IPS-18c (cell line): ENCODE measurements at regions not wholly inside any gene's neighbourhood (a gene's known extent, or its start where the extent isn't known, plus 50 kb on each side); places are given as distances from the start of the nearest gene placed in this dataset.

Experiments
- H3K4me3 ChIP-seq: 2 replicates; pipeline ENCODE4 v1.7.0; 2013; ENCODE audit warnings: low read depth, mild to moderate bottlenecking, low read length, moderate library complexity; ENCODE audit not compliant: insufficient read depth
- H3K9me3 ChIP-seq: one replicate; pipeline ENCODE4 v1.6.1; 2013; ENCODE audit warnings: mild to moderate bottlenecking, low read length, moderate library complexity; ENCODE audit not compliant: control insufficient read depth, insufficient read depth

GRCh38 chr2:64289251-64289650, 145.0 kb upstream of the PELI1 start:
- Histone ChIP-seq H3K4me3 (no peak overlapping the region), H3K9me3 (no peaks in the 10 kb centered on the region)

- H3K9me3 ChIP-seq: no peaks in the 10 kb centered on the region
These were observed 145.5 kb upstream of the PELI1 start for GRCh38 chr2:64289737-64290136.

GRCh38 chr2:64291181-64291580, 147.0 kb upstream of the PELI1 start:
- H3K4me3 ChIP-seq: no peak overlapping the region
- H3K9me3 ChIP-seq: no peaks in the 10 kb centered on the region

More at GRCh38 chr2:64289737-64290136, 145.5 kb upstream of the PELI1 start:
- H3K4me3 ChIP-seq: no peak overlapping the region

GRCh38 chr2:64295326-64296139, 151.3 kb upstream of the PELI1 start:
- H3K9me3 ChIP-seq: no peaks in the 10 kb centered on the region
- H3K4me3 ChIP-seq: no peak overlapping the region

GRCh38 chr2:64296140-64296480, 151.9 kb upstream of the PELI1 start:
- Histone ChIP-seq H3K4me3 (no peak overlapping the region), H3K9me3 (no peaks in the 10 kb centered on the region)

- Histone ChIP-seq H3K4me3 (no peak overlapping the region), H3K9me3 (no peaks in the 10 kb centered on the region)
These were observed 152.6 kb upstream of the PELI1 start for GRCh38 chr2:64296695-64297346.

GRCh38 chr2:64298161-64298560, 153.9 kb upstream of the PELI1 start:
- no peak overlapping the region for H3K4me3 ChIP-seq
- no peaks in the 10 kb centered on the region for H3K9me3 ChIP-seq

- H3K9me3 ChIP-seq: no peaks in the 10 kb centered on the region
- H3K4me3 ChIP-seq: no peak overlapping the region
These were observed 153.9 kb upstream of the LGALSL start for GRCh38 chr2:64300066-64300465.

- Histone ChIP-seq H3K9me3 (no peaks in the 10 kb centered on the region), H3K4me3 (no peak overlapping the region)
These were observed 150.7 kb upstream of the LGALSL start for GRCh38 chr2:64303250-64303649.

- Histone ChIP-seq H3K4me3 (no peak overlapping the region), H3K9me3 (no peaks in the 10 kb centered on the region)
These were observed 146.5 kb upstream of the LGALSL start for GRCh38 chr2:64307421-64307820.

- H3K4me3 ChIP-seq: peak overlapping the region; percentile 2; the same call in 1 of the 2 replicates
- no peaks in the 10 kb centered on the region for H3K9me3 ChIP-seq
These were observed 142.6 kb upstream of the LGALSL start for GRCh38 chr2:64311191-64311910.

- H3K4me3 ChIP-seq: no peak overlapping the region
- H3K9me3 ChIP-seq: no peaks in the 10 kb centered on the region
These were observed 141.9 kb upstream of the LGALSL start for GRCh38 chr2:64311948-64312621.

GRCh38 chr2:64312622-64313397, 141.2 kb upstream of the LGALSL start:
- Histone ChIP-seq H3K4me3 (no peak overlapping the region), H3K9me3 (no peaks in the 10 kb centered on the region)

GRCh38 chr2:64313398-64313723, 140.6 kb upstream of the LGALSL start:
- Histone ChIP-seq H3K4me3 (no peak overlapping the region), H3K9me3 (no peaks in the 10 kb centered on the region)

GRCh38 chr2:64315291-64315960, 138.5 kb upstream of the LGALSL start:
- Histone ChIP-seq H3K9me3 (no peaks in the 10 kb centered on the region), H3K4me3 (no peak overlapping the region)

- H3K4me3 ChIP-seq: no peak overlapping the region
- H3K9me3 ChIP-seq: no peaks in the 10 kb centered on the region
These were observed 136.1 kb upstream of the LGALSL start for GRCh38 chr2:64317707-64318475.
